Colonic mucosa (tissue), 4 donors: ENCODE measurements at regions not wholly inside any gene's neighbourhood (a gene's known extent, or its start where the extent isn't known, plus 50 kb on each side); places are given as distances from the start of the nearest gene placed in this dataset.
"Not testable (repeated sequence)": the region's sequence is repeated elsewhere in the genome, so short reads cannot be mapped to it uniquely, and the experiment has no call there.

ENCODE experiments used
- DNase-seq: peaks from one replicate; pipeline ENCODE4 v3.0.0-alpha.2; 2020
- H3K27ac ChIP-seq: fragments of 200-600 bp; one replicate; pipeline ENCODE4 v1.8.0; 2021
- H3K27me3 ChIP-seq: fragments of 200-600 bp; one replicate; pipeline ENCODE4 v1.8.0; 2021
- H3K36me3 ChIP-seq: fragments of 200-600 bp; one replicate; pipeline ENCODE4 v1.8.0; 2021
- H3K4me1 ChIP-seq: fragments of 200-600 bp; one replicate; pipeline ENCODE4 v1.8.0; 2021; ENCODE audit warnings: mild to moderate bottlenecking
- H3K4me3 ChIP-seq: fragments of 200-600 bp; one replicate; pipeline ENCODE4 v1.8.0; 2021
- H3K9ac ChIP-seq, 2 donors: one replicate each; pipeline ENCODE4 v1.7.0; 2013; ENCODE audit warnings: control low read depth in 2 of 2, low read depth in 2 of 2, low read length in 2 of 2
- H3K9me3 ChIP-seq: fragments of 200-600 bp; one replicate; pipeline ENCODE4 v1.8.0; 2021
- CTCF ChIP-seq: fragments of 200-600 bp; IDR thresholded peaks from one replicate; pipeline ENCODE4 v1.8.0; 2022; ENCODE audit warnings: antibody characterized with exemption, mild to moderate bottlenecking
- intact Hi-C: fragments of 100-400 bp; cut with DNase I; formaldehyde crosslinking; loops from one replicate; pipeline ENCODE4 v1.14.1; 2022
- donor health status: healthy.
- donor health status: DM: no; HTN: no; CAD: no.
- donor health status: DM: no; HTN: no; CAD: no.

GRCh38 chr5:145661737-145662485 is 173.2 kb downstream of the PRELID2 start:
- no peak overlapping the region for H3K27ac ChIP-seq
- no peak for TF ChIP-seq CTCF
- no peak overlapping the region for H3K9ac ChIP-seq
- H3K4me1 ChIP-seq: no peaks in the 10 kb centered on the region
- no peaks in the 10 kb centered on the region for H3K36me3 ChIP-seq
- no peaks in the 10 kb centered on the region for H3K27me3 ChIP-seq
- no peak for DNase-seq
- intact Hi-C loops: no loop called here
- H3K4me3 ChIP-seq: no peak overlapping the region
- no peaks in the 10 kb centered on the region for H3K9me3 ChIP-seq

- no peak overlapping the region for H3K4me3 ChIP-seq
- intact Hi-C loops: no loop called here
- TF ChIP-seq CTCF: no peak
- no peaks in the 10 kb centered on the region for H3K4me1 ChIP-seq
- H3K27ac ChIP-seq: no peak overlapping the region
- no peaks in the 10 kb centered on the region for H3K9me3 ChIP-seq
- no peak overlapping the region for H3K9ac ChIP-seq
- no peaks in the 10 kb centered on the region for H3K36me3 ChIP-seq
- DNase-seq: no peak
- H3K27me3 ChIP-seq: no peaks in the 10 kb centered on the region
Measured at GRCh38 chr5:145660897-145661640, 174.1 kb downstream of the PRELID2 start.

GRCh38 chr5:145658435-145658834 is 176.7 kb downstream of the PRELID2 start:
- no peak for TF ChIP-seq CTCF
- no peak for DNase-seq
- no peak overlapping the region for H3K9ac ChIP-seq
- H3K4me3 ChIP-seq: no peak overlapping the region
- intact Hi-C loops: no loop called here
- H3K36me3 ChIP-seq: no peaks in the 10 kb centered on the region
- no peak overlapping the region for H3K27ac ChIP-seq
- H3K27me3 ChIP-seq: no peaks in the 10 kb centered on the region
- no peaks in the 10 kb centered on the region for H3K4me1 ChIP-seq
- no peaks in the 10 kb centered on the region for H3K9me3 ChIP-seq

- H3K4me1 ChIP-seq, DNase-seq, H3K27me3 ChIP-seq, H3K36me3 ChIP-seq, H3K9ac ChIP-seq, intact Hi-C loops, H3K4me3 ChIP-seq, H3K27ac ChIP-seq, H3K9me3 ChIP-seq: not testable (repeated sequence)
Measured at GRCh38 chr5:145652700-145653099, 182.4 kb downstream of the PRELID2 start.

GRCh38 chr5:145647137-145647536 is 188.0 kb downstream of the PRELID2 start:
- H3K9ac ChIP-seq, DNase-seq, H3K36me3 ChIP-seq, H3K27me3 ChIP-seq, H3K4me3 ChIP-seq, intact Hi-C loops, H3K27ac ChIP-seq, H3K4me1 ChIP-seq, H3K9me3 ChIP-seq: not testable (repeated sequence)

GRCh38 chr5:145643214-145643613 is 191.9 kb downstream of the PRELID2 start:
- H3K27me3 ChIP-seq, H3K4me1 ChIP-seq, H3K9ac ChIP-seq, DNase-seq, H3K4me3 ChIP-seq, H3K27ac ChIP-seq, intact Hi-C loops, H3K9me3 ChIP-seq, H3K36me3 ChIP-seq: not testable (repeated sequence)

GRCh38 chr5:145637396-145637795 is 197.7 kb downstream of the PRELID2 start:
- no peak for DNase-seq
- no peaks in the 10 kb centered on the region for H3K9me3 ChIP-seq
- intact Hi-C loops: no loop called here
- no peaks in the 10 kb centered on the region for H3K4me1 ChIP-seq
- no peaks in the 10 kb centered on the region for H3K36me3 ChIP-seq
- no peak overlapping the region for H3K9ac ChIP-seq
- H3K4me3 ChIP-seq: no peak overlapping the region
- no peaks in the 10 kb centered on the region for H3K27me3 ChIP-seq
- H3K27ac ChIP-seq: no peak overlapping the region
- no peak for TF ChIP-seq CTCF
